ENCODE measurements at regions not wholly inside any gene's neighbourhood (a gene's known extent, or its start where the extent isn't known, plus 50 kb on each side); places are given as distances from the start of the nearest gene placed in this dataset.

DNA sequence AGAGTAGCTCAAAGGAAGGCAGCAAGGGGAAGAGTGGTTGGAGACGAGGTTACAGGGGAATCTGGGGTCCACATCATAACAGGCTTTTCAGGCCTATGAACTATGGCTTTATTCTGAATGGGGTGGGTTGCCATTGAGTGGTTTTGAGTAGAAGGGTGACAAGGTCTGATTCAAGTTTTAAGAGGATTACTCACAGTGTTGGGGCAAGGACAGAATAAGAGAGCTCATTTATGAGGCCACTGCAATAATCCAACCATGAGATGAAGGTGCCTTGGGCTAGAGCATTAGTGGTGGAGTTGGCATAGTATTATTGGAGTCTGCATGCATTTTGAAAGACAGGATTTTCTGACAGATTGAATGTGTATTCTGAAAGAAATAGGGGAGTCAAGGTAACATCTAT lies 315.9 kb downstream of the RNF144A start:
- Histone ChIP-seq H3K9me3 (ENCODE audit: insufficient read depth, low read depth, low read length) (no peaks in the 10 kb centered on the region), H3F3A (ENCODE audit: low read depth) (no peaks in the 10 kb centered on the region), H3K4me3 (ENCODE audit: low read length, poor library complexity, severe bottlenecking) (no peak overlapping the region), H3K4me1 (ENCODE audit: insufficient read depth, low read length, poor library complexity, severe bottlenecking) (no peaks in the 10 kb centered on the region), H3K9ac (ENCODE audit: low read depth, low read length, poor library complexity, severe bottlenecking) (no peak overlapping the region), H3K27me3 (ENCODE audit: insufficient read depth, low read length, poor library complexity, severe bottlenecking) (no peaks in the 10 kb centered on the region), H3K79me2 (ENCODE audit: insufficient read depth, low read length) (no peaks in the 10 kb centered on the region), H3K36me3 (ENCODE audit: insufficient read depth, low read length) (no peaks in the 10 kb centered on the region), H3K4me2 (ENCODE audit: low read depth, low read length, poor library complexity, severe bottlenecking) (no peak overlapping the region), H2AFZ (ENCODE audit: low read length) (no peak overlapping the region), H4K20me1 (ENCODE audit: insufficient read depth, low read length, poor library complexity, severe bottlenecking) (no peaks in the 10 kb centered on the region), H3K9me2 (replicated peaks; ENCODE audit: low read depth, low read length) (no peaks in the 10 kb centered on the region)
- TF ChIP-seq EZH2phosphoT487 (IDR thresholded peaks at IDR 0.05; ENCODE audit: borderline replicate concordance): no peak
- TF ChIP-seq CTCF (conservative IDR thresholded peaks at IDR 0.05; ENCODE audit: low read length): no peak

- Histone ChIP-seq H3K36me3 (ENCODE audit: insufficient read depth, low read length) (no peaks in the 10 kb centered on the region), H3K9ac (ENCODE audit: low read depth, low read length, poor library complexity, severe bottlenecking) (no peak overlapping the region), H3K9me3 (ENCODE audit: insufficient read depth, low read depth, low read length) (no peaks in the 10 kb centered on the region), H3K79me2 (ENCODE audit: insufficient read depth, low read length) (no peaks in the 10 kb centered on the region), H3K9me2 (replicated peaks; ENCODE audit: low read depth, low read length) (no peaks in the 10 kb centered on the region), H3K4me3 (ENCODE audit: low read length, poor library complexity, severe bottlenecking) (no peak overlapping the region), H3K27me3 (ENCODE audit: insufficient read depth, low read length, poor library complexity, severe bottlenecking) (no peaks in the 10 kb centered on the region), H2AFZ (ENCODE audit: low read length) (no peak overlapping the region), H3K4me1 (ENCODE audit: insufficient read depth, low read length, poor library complexity, severe bottlenecking) (no peaks in the 10 kb centered on the region), H3F3A (ENCODE audit: low read depth) (no peaks in the 10 kb centered on the region), H4K20me1 (ENCODE audit: insufficient read depth, low read length, poor library complexity, severe bottlenecking) (no peaks in the 10 kb centered on the region), H3K4me2 (ENCODE audit: low read depth, low read length, poor library complexity, severe bottlenecking) (no peak overlapping the region)
- TF ChIP-seq CTCF (conservative IDR thresholded peaks at IDR 0.05; ENCODE audit: low read length) (no peak), EZH2phosphoT487 (IDR thresholded peaks at IDR 0.05; ENCODE audit: borderline replicate concordance) (no peak)
Measured at GRCh38 chr2:7237466-7237865, 320.3 kb downstream of the RNF144A start.

GRCh38 chr2:7239078-7239477 lies 321.9 kb downstream of the RNF144A start:
- H3K4me1 ChIP-seq (ENCODE audit: insufficient read depth, low read length, poor library complexity, severe bottlenecking): no peaks in the 10 kb centered on the region

More at GRCh38 chr2:7239078-7239477, 321.9 kb downstream of the RNF144A start:
- Histone ChIP-seq H3F3A (ENCODE audit: low read depth) (no peaks in the 10 kb centered on the region), H3K9me2 (replicated peaks; ENCODE audit: low read depth, low read length) (no peaks in the 10 kb centered on the region), H4K20me1 (ENCODE audit: insufficient read depth, low read length, poor library complexity, severe bottlenecking) (no peaks in the 10 kb centered on the region), H3K4me2 (ENCODE audit: low read depth, low read length, poor library complexity, severe bottlenecking) (no peak overlapping the region), H3K9me3 (ENCODE audit: insufficient read depth, low read depth, low read length) (no peaks in the 10 kb centered on the region), H3K36me3 (ENCODE audit: insufficient read depth, low read length) (no peaks in the 10 kb centered on the region), H3K79me2 (ENCODE audit: insufficient read depth, low read length) (no peaks in the 10 kb centered on the region), H3K27me3 (ENCODE audit: insufficient read depth, low read length, poor library complexity, severe bottlenecking) (no peaks in the 10 kb centered on the region), H3K4me3 (ENCODE audit: low read length, poor library complexity, severe bottlenecking) (no peak overlapping the region), H3K9ac (ENCODE audit: low read depth, low read length, poor library complexity, severe bottlenecking) (no peak overlapping the region), H2AFZ (ENCODE audit: low read length) (no peak overlapping the region)
- TF ChIP-seq CTCF (conservative IDR thresholded peaks at IDR 0.05; ENCODE audit: low read length): no peak
- no peak for TF ChIP-seq EZH2phosphoT487 (IDR thresholded peaks at IDR 0.05; ENCODE audit: borderline replicate concordance)

Data from Loucy (cell line).